ELR (cell line): ENCODE measurements at regions not wholly inside any gene's neighbourhood (a gene's known extent, or its start where the extent isn't known, plus 50 kb on each side); places are given as distances from the start of the nearest gene placed in this dataset.

Experiments used
- DNase-seq: peaks from one replicate; pipeline ENCODE4 v3.0.0-alpha.2; 2015; ENCODE audit warnings: low read depth

- DNase-seq, result no peak
These were observed 51.4 kb upstream of the ANO1 start for GRCh38 chr11:70026726-70027125.

DNA sequence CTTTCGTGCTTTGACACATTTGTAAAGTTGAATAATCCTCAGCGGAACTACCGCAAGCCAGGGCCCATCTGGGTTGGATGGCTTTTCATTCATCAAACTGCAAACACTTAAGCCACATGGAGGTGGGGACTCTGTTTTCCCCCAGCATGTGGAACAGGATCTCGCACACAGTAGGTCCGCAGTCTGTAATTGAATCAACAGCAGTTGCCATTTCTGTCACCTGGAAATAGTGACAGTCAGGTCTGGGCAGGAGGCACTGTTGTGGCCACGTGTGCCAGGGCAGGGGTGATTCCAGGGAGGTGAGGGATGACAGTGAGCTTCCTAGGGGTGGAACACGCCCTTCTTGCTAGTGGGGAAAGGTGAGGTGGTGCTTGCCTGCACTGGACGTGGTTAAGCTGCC, 50.7 kb upstream of the ANO1 start:
- DNase-seq, result no peak

GRCh38 chr11:70028147-70028855, 49.8 kb upstream of the ANO1 start:
- DNase-seq, result no peak
